ENCODE measurements at regions not wholly inside any gene's neighbourhood (a gene's known extent, or its start where the extent isn't known, plus 50 kb on each side); places are given as distances from the start of the nearest gene placed in this dataset.

DNA sequence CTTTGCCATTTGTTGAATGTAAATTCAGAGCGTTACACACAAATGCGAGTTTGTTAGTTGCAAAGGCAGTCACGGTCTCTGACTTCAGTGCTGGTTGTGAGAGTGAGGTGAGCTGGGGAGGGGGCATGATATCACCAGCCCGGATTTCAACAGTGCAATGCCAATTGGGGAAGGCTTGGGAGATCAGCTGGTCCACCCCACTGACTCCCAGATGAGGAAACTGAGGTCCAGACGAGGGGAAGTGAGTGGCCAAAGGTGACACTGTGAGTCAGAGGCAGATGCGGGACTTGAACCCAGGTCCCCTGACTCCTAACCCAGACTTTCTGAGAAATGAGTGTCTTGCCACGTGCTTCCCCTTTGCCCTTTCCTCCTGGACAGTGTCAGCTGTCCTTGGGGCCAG lies 62.1 kb downstream of the CEBPB start:
- H3K4me1 Mint-ChIP-seq (ENCODE audit: unreplicated experiment): peaks cover 11% of the 10 kb centered on the region

DNA sequence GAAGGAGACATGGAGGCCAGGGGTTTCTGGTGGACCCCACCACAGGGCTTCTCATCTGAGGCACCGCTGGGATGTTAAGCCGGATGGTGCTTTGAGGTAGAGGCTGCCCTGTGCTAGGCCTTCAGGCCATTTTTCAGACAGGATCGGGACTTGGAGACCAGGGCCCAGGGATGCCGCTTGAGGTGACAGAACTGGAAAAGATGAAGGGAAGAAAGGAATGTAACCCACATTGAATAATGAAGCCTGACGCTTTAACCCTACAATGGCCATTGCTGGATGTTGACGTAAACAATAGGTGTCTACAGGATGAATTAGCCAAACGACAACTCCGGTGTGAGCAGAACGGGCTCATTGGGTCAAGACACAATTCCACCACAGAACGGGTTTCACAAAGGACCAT lies 62.5 kb downstream of the CEBPB start:
- TF ChIP-seq, protein P1, sequence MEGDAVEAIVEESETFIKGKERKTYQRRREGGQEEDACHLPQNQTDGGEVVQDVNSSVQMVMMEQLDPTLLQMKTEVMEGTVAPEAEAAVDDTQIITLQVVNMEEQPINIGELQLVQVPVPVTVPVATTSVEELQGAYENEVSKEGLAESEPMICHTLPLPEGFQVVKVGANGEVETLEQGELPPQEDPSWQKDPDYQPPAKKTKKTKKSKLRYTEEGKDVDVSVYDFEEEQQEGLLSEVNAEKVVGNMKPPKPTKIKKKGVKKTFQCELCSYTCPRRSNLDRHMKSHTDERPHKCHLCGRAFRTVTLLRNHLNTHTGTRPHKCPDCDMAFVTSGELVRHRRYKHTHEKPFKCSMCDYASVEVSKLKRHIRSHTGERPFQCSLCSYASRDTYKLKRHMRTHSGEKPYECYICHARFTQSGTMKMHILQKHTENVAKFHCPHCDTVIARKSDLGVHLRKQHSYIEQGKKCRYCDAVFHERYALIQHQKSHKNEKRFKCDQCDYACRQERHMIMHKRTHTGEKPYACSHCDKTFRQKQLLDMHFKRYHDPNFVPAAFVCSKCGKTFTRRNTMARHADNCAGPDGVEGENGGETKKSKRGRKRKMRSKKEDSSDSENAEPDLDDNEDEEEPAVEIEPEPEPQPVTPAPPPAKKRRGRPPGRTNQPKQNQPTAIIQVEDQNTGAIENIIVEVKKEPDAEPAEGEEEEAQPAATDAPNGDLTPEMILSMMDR (IDR thresholded peaks at IDR 0.05): no peak
- no peaks in the 10 kb centered on the region for H3K27me3 Mint-ChIP-seq (ENCODE audit: unreplicated experiment)
- H3K4me1 Mint-ChIP-seq (ENCODE audit: unreplicated experiment): peaks cover 11% of the 10 kb centered on the region
- DNase-seq (ENCODE audit: extremely low spot score, unreplicated experiment): no peak
- H3K27ac Mint-ChIP-seq (ENCODE audit: unreplicated experiment): no peak overlapping the region
- no peak overlapping the region for H3K4me3 Mint-ChIP-seq (ENCODE audit: unreplicated experiment)
- H3K36me3 Mint-ChIP-seq (ENCODE audit: unreplicated experiment): no peaks in the 10 kb centered on the region
- no peaks in the 10 kb centered on the region for H3K9me3 Mint-ChIP-seq (ENCODE audit: unreplicated experiment)

More for the DNA sequence above, 62.1 kb downstream of the CEBPB start:
- Mint-ChIP-seq H3K4me3 (ENCODE audit: unreplicated experiment) (no peak overlapping the region), H3K9me3 (ENCODE audit: unreplicated experiment) (no peaks in the 10 kb centered on the region), H3K27me3 (ENCODE audit: unreplicated experiment) (no peaks in the 10 kb centered on the region), H3K27ac (ENCODE audit: unreplicated experiment) (no peak overlapping the region), H3K36me3 (ENCODE audit: unreplicated experiment) (no peaks in the 10 kb centered on the region)
- DNase-seq (ENCODE audit: extremely low spot score, unreplicated experiment): no peak
- TF ChIP-seq, protein P1 (IDR thresholded peaks at IDR 0.05): no peak

DNA sequence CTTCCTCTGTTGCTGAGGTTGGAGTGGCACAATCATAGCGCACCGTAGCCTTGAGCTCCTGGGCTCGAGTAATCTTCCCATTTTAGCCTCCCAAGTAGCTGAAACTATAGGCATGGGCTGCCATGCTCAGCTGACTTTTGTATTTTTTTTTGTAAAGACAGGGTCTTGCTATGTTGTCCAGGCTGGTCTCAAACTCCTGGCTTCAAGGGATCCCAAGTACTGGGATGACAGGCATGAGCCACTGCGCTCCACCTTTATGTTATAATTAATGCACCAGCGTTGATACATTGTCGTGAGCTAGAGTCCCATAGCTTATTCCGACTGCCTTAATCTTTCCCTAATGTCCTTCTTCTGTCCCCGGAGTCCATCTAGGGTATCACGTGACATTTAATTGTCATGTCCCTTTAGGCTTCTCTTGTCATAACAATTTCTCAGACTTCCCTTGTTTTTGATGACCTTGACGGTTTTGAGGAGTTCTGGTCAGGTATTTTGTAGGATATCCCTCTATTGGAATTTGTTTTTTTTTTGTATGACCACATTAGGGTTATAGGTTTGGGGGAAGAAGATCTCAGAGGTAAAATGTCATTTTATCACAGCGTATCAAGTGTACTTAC lies 63.9 kb downstream of the CEBPB start:
- H3K27ac Mint-ChIP-seq (ENCODE audit: unreplicated experiment): no peak overlapping the region
- H3K4me3 Mint-ChIP-seq (ENCODE audit: unreplicated experiment): no peak overlapping the region
- peaks cover 12% of the 10 kb centered on the region for H3K4me1 Mint-ChIP-seq (ENCODE audit: unreplicated experiment)
- no peaks in the 10 kb centered on the region for H3K9me3 Mint-ChIP-seq (ENCODE audit: unreplicated experiment)
- TF ChIP-seq, protein P1 (IDR thresholded peaks at IDR 0.05): no peak
- no peak for DNase-seq (ENCODE audit: extremely low spot score, unreplicated experiment)
- no peaks in the 10 kb centered on the region for H3K27me3 Mint-ChIP-seq (ENCODE audit: unreplicated experiment)
- no peaks in the 10 kb centered on the region for H3K36me3 Mint-ChIP-seq (ENCODE audit: unreplicated experiment)

DNA sequence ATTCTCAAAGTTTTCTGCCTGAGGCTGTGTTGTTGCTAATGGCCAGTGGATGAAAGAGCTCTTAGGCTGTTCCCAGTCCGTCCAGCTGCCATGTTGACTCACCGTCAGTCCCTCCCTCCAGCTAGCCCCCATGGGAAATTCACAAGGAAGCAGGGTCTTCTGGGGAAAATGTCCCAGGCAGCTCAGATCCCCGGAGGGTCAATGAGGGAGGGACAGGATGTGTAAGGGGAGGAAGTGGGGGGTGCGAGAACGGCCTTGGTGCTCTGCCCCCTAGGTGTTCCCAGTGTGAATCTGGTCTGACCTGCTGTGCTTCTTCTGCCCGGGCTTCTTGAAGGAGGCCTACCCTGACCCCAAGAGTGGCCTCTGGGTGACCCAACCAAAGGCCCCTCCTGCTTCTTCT lies 65.9 kb downstream of the CEBPB start:
- Mint-ChIP-seq H3K27ac (ENCODE audit: unreplicated experiment) (no peak overlapping the region), H3K9me3 (ENCODE audit: unreplicated experiment) (no peaks in the 10 kb centered on the region), H3K27me3 (ENCODE audit: unreplicated experiment) (no peaks in the 10 kb centered on the region), H3K36me3 (ENCODE audit: unreplicated experiment) (no peaks in the 10 kb centered on the region), H3K4me3 (ENCODE audit: unreplicated experiment) (no peak overlapping the region), H3K4me1 (ENCODE audit: unreplicated experiment) (peaks cover 22% of the 10 kb centered on the region)
- no peak for DNase-seq (ENCODE audit: extremely low spot score, unreplicated experiment)
- TF ChIP-seq, protein P1 (IDR thresholded peaks at IDR 0.05): no peak

DNA sequence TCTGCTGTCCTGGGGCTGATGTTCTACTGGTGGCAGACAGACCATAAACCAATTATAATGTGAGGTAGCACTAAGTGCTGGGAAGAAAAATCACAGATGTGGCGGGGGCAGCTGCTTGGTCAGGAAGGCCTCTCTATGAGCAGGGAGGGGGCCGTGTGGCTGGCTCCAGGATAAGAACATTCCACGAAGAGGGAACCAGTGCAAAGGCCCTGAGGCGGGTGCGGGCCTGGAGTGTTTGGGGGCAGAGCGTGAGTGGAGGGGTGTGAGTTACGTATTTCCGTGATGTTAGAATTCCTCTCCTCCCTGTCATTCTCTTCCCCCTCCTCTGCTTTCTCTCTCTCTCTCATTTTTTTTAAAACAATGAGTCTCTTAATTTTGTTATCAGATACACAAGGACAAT lies 67.2 kb downstream of the CEBPB start:
- Mint-ChIP-seq H3K9me3 (ENCODE audit: unreplicated experiment) (no peaks in the 10 kb centered on the region), H3K27ac (ENCODE audit: unreplicated experiment) (no peak overlapping the region), H3K4me3 (ENCODE audit: unreplicated experiment) (no peak overlapping the region), H3K36me3 (ENCODE audit: unreplicated experiment) (no peaks in the 10 kb centered on the region), H3K4me1 (ENCODE audit: unreplicated experiment) (peaks cover 17% of the 10 kb centered on the region), H3K27me3 (ENCODE audit: unreplicated experiment) (no peaks in the 10 kb centered on the region)
- no peak for DNase-seq (ENCODE audit: extremely low spot score, unreplicated experiment)
- TF ChIP-seq, protein P1 (IDR thresholded peaks at IDR 0.05): no peak
